ENCODE measurements at regions not wholly inside any gene's neighbourhood (a gene's known extent, or its start where the extent isn't known, plus 50 kb on each side); places are given as distances from the start of the nearest gene placed in this dataset.
A peak's percentile ranks its signal among the peaks of the same experiment; 100 is the strongest.

DNA sequence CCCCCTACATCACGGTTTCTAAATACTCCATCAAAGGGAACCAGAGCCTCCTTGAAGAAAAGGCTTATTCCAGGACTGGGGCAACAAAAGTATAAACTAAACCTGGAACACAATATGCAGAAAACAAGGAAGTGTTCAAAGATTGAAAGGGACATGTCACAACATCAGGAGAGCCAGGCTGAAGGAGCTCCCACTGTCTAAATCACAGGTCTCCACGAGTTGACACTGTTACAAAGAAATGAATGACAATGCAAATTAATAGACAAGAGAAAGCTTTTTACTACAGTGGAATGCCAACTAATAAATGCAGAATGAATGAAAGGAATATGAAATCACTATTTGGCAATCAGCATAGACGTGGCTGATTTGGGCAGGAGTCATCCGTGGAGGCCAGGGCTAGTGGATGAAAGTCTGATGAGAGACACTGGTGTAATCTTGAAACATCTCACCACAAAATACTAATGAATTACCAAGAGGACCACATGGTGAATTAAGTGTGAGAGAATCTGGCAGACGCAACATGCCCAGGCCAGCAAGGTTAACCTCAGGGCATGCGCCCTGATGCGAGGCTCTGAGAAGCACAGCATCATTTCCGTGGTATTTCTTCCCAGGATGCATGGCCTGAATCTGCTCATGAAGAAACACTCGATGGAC, 123.8 kb upstream of the TJP1 start:
- DNase-seq, result no peak

DNA sequence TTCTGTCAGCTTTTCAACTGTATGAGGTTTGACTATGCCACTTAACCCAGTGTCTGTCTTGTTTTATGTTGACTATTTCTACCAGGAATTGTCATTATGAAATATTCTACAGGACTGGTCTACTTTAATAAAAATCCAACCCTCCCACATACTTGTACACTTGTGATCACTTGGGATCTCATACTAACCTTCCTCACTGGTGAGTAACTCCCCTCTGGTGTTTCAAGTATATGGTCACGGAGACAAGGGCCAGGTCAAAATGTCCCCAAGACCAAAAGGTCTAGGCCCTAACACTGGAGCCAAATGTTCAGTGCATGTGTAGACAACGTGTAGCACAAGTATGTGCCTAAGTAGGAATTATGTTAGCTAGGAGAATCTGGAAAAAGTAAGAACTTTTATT, 122.7 kb upstream of the TJP1 start:
- DNase-seq, result no peak

DNA sequence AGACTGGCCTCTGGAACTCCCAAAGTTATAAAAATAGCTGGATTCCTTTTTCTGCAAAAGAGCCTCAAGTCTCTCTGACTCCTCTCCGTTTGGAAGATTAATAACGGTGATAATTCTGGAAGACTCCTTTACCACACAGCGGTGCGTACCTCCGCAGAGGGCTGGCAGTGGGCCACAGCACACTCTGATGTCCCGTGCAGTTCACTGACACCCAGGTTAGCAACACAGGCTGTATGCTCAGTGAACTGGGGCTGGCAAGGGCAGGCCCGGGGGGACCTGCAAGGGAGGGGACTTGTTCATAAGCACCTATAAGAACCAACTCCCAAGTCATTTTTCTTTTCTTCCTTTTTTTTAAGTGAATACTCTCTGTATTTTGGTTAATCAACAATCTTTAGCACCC, 120.3 kb upstream of the TJP1 start:
- DNase-seq, result no peak

DNA sequence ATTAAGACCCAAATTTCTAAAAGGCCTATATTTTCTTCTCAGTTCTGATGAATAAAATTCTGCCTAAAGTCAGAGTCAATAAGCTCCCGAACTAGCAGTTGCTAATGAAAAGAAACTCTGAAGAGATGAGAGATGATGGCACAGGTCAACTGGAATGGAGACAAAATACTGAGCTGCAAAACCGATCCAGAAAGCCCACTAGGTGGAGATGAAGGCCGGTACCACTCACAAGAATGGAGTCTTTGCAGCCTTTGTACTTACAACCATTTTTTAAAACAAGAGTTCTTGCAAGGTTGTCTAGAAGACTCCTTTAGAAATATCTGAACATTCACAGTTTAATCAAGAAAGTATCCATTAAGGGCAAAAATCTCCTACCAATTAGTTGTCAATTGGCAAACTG, 119.9 kb upstream of the TJP1 start:
- DNase-seq, result no peak

DNA sequence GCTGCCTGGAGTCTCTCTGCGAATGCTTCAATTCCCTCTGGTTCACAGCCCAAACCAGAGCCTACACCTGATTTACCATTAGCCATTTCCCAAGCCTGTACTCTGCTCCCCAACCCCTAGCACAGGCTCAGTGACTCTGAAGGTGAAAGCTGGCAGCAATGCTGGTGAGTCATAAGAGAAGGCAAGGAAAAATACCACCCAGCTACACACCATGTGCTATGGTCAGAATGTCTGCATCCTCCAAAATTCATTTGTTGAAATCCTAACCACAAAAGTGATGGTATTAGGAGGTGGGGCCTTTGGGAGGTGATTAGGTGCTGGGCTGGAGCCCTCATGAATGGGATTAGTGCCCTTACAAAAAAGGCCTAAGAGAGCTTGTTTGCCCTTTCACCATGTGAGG, 117.1 kb upstream of the TJP1 start:
- DNase-seq, result no peak

DNA sequence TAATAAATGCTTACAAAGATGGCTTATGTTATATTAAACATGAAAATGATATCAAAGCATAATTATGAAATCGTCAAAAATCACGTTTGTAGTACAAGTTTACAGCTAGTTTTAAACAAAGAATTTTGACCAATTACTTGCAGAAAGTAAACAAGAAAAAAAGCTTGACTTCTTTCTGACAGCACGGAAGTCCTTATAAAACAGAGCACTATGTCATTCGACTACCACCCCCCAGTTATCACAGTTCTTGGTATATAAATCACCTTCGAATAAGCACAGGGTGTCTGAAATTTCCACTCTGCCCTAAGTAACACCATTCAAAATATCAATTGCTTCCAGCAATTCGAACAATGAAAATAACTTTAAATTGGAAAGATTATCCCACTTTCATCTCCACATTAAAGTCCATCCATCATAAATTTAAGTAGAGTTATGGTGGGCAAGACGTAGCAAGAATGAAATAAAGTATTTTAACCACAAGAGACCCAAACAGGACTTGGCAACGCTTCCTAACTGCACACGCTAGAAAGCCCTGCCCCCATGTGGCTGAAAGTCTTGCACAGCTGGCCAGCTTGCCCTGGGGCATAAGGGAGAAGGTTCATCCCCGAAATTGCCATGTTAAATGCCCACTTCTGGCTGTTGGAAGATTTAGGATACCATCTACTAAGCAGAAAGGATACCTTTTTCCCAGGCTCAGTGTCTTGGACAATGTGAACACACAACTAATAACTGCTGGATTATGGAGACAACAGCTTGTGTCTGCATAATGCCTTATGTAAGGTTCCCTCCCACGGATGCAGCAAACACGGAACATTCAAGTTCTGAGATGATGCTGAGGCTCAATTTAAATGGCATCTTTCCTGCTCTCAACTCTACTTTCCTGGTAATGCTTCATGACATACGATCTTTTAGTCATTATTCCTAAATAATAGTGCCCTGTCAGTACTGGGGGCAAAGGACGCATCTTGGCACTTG, 116.4 kb upstream of the TJP1 start:
- DNase-seq, result no peak

DNA sequence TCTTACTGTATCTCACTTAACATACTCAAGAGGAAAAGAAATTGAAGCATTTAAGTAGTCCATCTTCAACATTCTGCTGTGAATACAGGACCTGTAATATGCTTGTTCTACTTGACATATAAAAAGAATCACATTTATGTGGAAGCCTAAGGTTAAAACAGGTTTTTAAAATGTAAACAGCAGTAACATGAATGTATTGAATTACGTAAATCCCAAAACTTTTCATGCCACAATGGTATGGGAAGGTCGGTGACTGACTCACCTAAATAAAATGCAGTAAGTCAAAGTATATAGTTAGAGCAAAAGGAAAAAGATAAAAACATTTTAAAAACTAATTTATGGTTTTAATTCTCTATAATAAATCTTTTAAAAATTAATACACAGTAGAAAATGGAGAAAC, 115.7 kb upstream of the TJP1 start:
- DNase-seq, result no peak

DNA sequence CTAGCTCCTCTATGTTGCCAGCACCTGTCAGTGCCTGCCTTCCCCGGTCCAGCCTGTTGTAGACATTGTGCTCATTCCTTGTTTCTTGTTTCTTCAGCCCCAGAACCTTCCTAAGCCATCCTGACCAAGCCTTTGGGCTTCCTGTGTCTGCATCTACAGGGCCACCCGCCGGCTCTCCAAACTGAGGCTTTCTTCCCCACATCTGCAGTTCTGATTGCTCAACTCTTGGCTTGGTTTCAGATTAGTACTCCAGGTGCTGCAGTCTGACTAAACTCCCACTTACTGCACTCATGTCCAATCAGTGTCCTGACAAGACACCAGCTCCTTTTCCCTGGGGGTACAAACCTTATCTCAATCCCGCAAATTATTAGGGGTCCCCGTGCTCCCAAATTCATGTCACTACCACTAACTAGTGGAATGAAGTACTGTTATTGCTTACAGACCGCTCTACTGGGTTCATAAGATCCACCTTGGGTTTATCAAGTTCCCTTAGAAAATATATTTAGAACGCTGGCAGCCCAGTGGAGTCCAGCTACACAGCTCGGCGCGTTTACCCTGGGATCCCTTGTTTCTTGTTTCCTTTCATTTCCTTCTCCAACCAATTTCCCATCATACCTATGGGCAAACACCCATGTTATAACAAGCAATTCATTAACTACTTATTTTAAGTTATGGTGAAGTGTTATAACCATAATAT, 114.2 kb upstream of the TJP1 start:
- no peak for DNase-seq

DNA sequence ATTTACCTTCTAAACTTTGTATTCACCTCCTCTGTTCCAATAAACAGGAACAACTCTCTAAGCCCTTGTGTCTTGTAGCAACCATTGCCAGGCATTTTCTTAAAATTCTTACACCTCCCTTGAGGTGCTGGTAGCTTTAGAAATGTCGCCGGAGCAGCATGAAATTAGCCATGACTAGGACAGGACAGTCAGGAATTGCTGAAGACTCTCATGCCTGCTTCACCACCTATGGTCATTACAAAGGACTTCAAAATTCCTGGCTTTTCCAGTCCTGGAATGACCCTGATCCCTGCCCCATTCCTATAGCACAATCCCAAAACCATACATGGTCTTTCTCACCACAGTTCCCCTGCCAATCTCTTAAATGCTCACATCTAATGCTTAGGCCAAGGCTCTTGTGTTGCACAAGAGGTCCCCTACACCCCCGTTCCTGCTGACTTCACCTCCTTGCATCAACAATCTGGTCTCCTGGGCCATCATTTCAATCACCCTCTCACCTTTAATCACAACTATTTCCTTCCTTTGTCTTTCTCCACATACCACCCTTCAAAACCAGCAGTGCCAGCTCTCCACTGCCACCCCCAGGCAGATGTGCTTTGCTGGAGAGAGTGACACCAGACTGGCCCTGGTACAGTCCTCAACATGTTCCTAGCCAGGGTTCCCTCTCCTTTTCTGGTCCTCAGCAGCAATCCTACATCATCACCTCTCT, 113.2 kb upstream of the TJP1 start:
- no peak for DNase-seq

DNA sequence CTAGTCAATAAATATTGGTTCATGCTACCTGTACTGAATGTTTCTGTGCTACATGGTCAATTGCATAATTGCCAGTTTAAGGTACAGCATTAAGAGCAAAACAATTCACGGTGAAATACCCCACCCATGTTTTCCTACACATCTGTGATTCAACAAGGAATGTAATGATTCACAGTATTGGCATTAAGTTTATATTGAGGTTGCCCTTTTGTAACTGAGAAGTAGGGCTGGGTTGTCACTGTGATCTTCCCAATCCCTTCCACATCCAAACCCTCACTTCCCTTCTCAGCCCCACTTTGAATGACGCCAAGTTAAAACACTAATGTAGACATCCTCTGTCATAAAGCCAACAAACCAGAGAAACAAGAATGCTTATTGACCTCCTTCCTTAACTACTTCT, 112.0 kb upstream of the TJP1 start:
- no peak for DNase-seq

DNA sequence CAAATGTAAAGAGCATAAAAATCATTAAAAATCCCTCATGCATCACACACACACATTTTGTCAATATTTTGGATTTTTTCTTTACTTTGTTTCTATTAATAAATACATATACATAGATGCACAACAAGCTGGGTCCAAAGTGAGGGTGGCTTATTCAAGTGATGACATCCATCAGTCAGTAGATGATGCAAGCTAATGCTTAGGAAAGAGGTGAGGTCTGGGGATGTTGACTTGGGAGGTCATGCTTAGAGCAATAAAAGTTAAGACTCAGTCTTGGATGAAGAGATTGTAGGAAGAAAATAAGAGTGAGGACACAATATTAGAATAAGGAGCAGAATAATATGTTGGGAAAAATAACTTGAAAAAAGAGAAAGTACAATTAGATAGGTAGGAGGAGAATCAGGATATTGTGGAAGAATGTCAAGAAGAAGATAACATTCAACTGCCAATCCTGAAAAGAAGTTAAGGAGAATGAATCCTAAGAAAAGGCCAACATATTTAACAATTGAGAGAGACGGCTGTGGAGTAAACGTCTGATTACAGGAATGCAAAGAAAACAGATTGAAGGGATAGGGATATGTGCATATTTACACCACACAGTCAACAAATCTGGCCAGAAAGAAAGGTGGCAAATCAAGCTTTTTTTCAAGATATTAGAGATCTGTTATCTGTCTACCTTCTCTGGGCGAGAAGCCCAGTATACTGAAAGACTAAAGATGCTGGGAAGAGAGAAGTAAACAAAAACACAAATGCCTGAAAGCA, 111.0 kb upstream of the TJP1 start:
- DNase-seq, result no peak

DNA sequence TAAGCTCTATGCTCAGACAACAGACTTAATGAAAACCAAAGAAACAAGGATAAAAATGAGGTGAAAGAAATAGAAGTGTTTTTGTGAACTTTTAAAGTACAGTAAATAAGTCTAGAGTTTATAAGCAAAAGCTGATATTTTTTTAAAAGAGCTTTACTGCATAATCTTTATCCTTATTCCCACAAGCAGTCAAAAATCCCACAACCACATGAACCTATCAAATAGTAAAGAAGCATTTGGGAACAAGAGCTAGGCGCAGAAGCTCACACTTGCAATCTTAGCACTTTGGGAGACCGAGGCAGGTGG, 103.8 kb upstream of the TJP1 start:
- no peak for DNase-seq

DNA sequence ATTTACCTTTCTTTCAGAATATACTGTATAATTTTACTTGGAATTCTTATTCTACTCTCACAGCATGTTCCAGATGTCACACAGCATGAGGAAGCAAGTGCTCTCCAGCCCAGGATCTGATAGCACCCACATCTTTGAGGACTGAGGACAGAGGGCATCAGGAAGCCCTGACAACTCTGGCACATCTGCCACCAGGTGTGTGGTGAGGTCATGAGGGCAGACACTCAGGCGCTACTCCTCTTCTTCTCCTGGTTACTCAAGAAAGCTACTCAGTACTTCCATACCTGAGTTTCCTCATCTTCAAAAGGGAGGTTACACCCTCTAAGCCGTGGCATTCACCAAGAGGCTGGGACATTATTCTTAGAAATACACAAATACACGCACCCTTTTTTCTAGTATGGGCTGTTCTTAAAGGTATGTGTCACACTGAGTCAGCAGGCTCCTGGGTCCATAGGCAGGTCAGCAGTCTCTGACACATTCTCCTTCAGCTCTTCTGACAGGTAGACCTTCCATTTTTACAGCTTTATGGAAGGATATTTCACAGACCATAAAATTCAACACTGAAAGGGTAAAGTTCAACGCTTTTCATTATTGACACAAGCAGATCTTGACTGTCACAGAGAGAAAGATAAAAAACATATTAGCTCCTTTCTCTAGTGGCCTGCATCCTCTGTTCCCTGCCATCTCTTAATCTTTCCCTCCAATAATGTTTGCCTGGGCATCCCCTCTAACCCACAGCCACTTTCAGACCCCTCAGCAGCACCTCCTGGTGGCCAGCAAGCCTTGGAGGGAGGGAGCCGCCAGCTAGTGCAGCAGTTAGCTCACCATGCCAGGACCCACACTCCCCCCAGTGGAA, 103.2 kb upstream of the TJP1 start:
- peak; percentile 12 for DNase-seq

DNA sequence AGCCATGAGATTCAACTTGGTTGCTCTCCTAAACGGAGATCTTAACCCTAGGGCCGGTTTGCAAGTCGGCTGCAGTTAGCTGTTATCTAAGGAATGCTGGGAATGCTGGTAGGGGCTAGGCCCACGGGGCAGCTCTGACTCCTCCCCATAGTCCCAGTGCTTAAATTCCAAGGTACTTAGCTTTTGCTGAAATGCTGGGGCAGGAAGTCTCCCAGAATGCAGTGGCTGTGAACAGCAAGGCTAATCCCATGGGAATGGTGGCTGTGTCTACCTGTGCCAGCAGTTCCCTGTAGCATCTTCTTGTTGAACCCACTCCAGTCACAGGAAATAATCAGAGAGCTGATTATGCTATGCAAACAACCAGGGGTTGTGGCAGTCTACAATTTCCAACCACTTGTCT, 102.5 kb upstream of the TJP1 start:
- peak; percentile 65 for DNase-seq

DNA sequence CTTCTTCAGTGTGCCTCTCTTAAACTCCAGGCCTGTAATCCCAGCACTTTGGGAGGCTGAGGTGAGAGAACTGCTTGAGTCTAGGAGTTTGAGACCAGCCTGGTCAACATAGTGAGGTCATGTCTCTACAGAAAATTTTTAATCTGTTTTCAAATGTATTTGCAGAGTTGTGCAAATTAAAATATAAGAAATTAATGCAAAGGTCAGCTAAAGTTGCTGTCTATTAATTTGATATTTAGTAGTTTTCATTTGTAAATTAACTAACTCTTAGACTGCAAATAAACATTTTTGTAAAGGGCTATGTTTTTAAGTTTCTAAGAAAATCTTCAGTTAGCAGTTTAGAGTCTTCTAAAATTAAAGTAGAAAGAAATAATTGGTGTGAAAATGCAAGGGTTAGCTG, 99.9 kb upstream of the TJP1 start:
- DNase-seq, result no peak

DNA sequence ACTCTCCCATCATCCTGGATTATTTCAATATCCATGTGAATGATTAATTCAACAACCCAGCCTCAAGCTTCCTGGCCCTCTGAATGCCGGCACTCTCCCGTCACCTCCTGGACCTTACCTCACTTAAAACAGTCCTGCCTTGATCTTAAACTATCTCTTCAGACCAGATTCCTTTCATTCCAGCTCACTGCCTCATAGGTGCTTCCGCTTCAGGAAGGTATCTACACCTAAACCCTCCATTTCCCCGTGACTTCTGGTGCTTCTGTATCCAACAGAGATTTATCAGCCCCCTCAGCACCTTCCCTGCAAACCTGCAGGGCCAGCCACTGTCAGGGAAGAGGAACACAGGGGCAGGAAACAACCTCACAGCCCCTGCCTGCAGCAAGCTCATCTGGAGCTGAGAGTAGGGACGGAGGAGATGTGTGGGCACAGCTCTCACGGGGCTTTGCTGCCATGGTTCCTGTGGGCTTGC, 98.9 kb upstream of the TJP1 start:
- DNase-seq, result no peak

DNA sequence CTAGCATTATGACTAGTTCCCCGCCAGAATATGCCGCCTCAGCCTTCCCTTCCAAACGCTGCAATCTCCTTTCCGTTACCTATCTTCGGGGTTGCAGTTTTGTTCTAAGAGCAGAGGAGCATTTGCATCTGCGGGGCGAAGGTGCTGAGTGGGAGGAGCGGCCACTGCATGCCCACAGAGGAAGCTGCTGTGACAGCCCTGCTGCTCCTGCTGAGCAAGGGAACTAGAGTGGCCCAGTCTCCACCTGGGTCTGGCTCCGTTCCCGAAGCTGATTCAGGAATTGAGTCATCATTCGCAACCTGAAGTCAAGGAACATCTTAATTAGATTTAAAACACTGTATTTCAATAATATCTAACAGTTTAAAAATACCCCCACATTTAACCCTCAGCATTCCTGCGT, 98.2 kb upstream of the TJP1 start:
- DNase-seq, result no peak

DNA sequence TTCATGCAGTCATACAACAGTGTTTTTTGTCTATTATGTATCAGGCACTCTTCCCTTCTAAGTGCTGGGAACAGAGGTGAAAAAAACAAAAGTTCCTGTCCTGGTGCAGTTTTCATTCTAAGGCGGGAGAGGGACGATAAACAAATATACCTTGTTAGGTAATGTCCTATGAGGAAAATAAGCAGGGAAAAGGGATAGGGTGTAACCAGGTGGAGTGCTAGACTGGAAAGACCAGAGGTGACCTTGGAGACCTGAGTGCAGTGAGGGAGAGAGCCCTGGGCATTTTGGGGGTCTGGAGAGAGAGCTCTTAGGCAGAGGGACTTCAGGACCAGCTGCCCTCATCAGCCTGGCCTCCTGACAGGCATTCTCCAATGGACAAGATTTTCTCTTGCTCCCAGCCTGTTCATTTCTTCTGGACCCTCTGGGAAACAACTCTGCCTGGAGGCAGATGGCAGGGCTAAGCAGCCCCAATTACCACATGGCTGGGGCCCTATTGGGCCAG, 97.2 kb upstream of the TJP1 start:
- DNase-seq, result no peak

DNA sequence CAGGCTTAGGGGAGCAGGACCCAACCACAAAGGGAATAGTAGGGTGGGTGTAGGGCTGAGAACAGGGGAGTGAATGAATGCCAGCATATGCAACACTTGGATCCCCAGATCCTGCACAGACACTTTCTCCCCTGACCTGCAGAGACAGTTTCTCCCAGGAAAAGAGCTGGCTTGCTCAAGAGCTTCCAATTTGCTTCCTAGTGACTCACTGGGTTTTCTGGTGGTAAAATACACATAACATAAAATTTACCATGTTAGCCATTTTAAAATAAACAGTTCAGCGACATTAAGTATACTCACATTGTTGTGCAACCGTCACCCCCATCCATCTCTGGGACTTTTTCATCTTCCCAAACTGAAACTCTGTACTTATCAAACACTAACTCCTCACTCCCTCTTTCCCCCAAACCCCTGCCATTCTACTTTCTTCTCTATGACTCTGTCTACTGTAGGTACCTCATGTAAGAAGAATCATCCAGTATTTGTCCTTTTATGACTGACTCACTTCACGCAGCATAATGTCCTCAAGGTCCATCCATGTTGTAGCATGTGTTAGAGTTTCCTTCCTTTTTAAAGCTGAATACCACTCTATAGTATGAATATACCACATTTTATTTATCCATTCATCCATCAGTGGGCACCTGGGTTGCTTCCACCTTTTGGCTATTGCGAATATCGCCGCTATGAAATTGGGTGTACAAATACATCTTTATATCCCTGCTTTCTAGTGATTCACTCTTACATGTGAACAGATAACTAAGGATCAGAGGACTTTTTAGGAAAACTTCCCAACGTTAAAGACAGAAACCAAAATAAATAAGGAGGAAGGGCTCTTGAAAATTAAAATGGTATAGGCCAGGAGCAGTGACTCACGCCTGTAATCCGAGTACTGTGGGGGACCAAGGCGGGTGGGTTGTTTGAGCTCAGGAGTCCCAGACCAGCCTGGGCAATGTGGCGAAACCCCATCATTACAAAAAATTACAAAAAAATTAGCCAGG, 95.6 kb upstream of the TJP1 start:
- no peak for DNase-seq

DNA sequence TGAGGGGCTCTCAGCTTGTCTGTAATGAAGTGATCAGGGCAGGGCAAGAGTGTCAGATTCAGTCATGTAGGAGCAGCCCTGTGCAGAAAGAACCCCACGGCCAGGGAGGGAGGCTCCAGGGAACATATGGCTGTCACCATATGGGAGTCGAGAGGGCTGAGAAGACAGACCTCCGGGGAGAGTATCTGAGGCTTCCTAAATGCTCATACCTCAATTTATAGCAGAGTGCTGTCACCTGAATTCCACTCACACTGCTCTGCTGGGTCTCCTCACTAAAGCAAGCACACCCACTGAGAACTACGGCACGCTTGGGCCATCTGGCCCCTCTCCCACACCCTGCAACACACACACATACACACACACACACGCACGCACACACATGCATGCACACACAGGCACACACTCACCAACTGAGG, 92.3 kb upstream of the TJP1 start:
- DNase-seq, result no peak
